GM19463 (cell line): ENCODE measurements at regions not wholly inside any gene's neighbourhood (a gene's known extent, or its start where the extent isn't known, plus 50 kb on each side); places are given as distances from the start of the nearest gene placed in this dataset.
"Not testable (repeated sequence)": the region's sequence is repeated elsewhere in the genome, so short reads cannot be mapped to it uniquely, and the experiment has no call there.

Experiments used
- ATAC-seq: cut with Tn5 transposase; IDR thresholded peaks from one replicate; pipeline ENCODE4 v1.9.1; 2021; ENCODE audit warnings: mild to moderate bottlenecking, moderate library complexity; ENCODE audit not compliant: unreplicated experiment

- no peak for ATAC-seq
Observed at GRCh38 chr17:5896215-5896614, 174.0 kb upstream of the WSCD1 start.

- no peak for ATAC-seq
Observed at GRCh38 chr17:5897275-5897911, 172.8 kb upstream of the WSCD1 start.

- not testable (repeated sequence) for ATAC-seq
Observed at GRCh38 chr17:5897981-5898380, 172.2 kb upstream of the WSCD1 start.

- ATAC-seq: no peak
Observed at GRCh38 chr17:5898406-5898805, 171.8 kb upstream of the WSCD1 start.

GRCh38 chr17:5899496-5900195 is 170.5 kb upstream of the WSCD1 start:
- ATAC-seq: no peak

GRCh38 chr17:5901731-5902130 is 168.4 kb upstream of the WSCD1 start:
- ATAC-seq: no peak

GRCh38 chr17:5902181-5903140 is 167.7 kb upstream of the WSCD1 start:
- ATAC-seq: no peak

- no peak for ATAC-seq
Observed at GRCh38 chr17:5911919-5912318, 158.3 kb upstream of the WSCD1 start.

GRCh38 chr17:5913032-5913531 is 157.1 kb upstream of the WSCD1 start:
- ATAC-seq: no peak

- ATAC-seq: no peak
Observed at GRCh38 chr17:5913641-5914040, 156.5 kb upstream of the WSCD1 start.

GRCh38 chr17:5915337-5915736 is 154.8 kb upstream of the WSCD1 start:
- no peak for ATAC-seq

- no peak for ATAC-seq
Observed at GRCh38 chr17:5919089-5919488, 151.1 kb upstream of the WSCD1 start.

GRCh38 chr17:5921512-5922282 is 148.5 kb upstream of the WSCD1 start:
- no peak for ATAC-seq

- no peak for ATAC-seq
Observed at GRCh38 chr17:5922476-5922875, 147.7 kb upstream of the WSCD1 start.

GRCh38 chr17:5929721-5930120 is 140.5 kb upstream of the WSCD1 start:
- ATAC-seq: no peak

GRCh38 chr17:5930555-5930954 is 139.6 kb upstream of the WSCD1 start:
- ATAC-seq: not testable (repeated sequence)

- ATAC-seq: no peak
Observed at GRCh38 chr17:5931616-5932015, 138.6 kb upstream of the WSCD1 start.

- no peak for ATAC-seq
Observed at GRCh38 chr17:5933430-5933829, 136.7 kb upstream of the WSCD1 start.

- no peak for ATAC-seq
Observed at GRCh38 chr17:5941258-5941657, 128.9 kb upstream of the WSCD1 start.

GRCh38 chr17:5942687-5943086 is 127.5 kb upstream of the WSCD1 start:
- no peak for ATAC-seq

GRCh38 chr17:5943232-5943631 is 126.9 kb upstream of the WSCD1 start:
- ATAC-seq: no peak
